NCI-H2196 (cell line): ENCODE measurements at regions not wholly inside any gene's neighbourhood (a gene's known extent, or its start where the extent isn't known, plus 50 kb on each side); places are given as distances from the start of the nearest gene placed in this dataset.
"Not testable (repeated sequence)": the region's sequence is repeated elsewhere in the genome, so short reads cannot be mapped to it uniquely, and the experiment has no call there.

Experiments
- DNase-seq: peaks from one replicate; lab custom pipeline; 2025; ENCODE audit not compliant: unreplicated experiment; lab: John Stamatoyannopoulos, UW

- no peak for DNase-seq
These were observed 73.4 kb upstream of the ADRA1D start for GRCh38 chr20:4322499-4322898.

DNA sequence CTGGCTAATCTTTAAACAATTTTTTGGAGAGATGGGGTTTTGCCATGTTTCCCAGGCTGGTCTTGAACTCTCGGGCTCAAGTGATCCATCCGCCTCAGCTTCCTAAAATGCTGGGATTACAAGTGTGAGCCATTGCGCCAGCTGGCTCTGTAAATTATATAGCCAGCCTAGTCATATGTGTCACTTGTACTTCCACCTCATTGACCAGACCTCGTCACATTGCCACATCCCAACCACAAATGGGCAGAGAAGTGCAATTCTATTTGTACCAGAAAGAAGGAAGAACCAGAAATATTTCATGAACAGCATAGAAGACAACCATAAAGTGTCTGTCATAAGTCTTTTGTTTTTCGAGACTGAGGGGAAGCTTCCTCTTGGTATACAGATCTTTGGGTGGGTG, 71.2 kb upstream of the ADRA1D start:
- DNase-seq, result no peak

DNA sequence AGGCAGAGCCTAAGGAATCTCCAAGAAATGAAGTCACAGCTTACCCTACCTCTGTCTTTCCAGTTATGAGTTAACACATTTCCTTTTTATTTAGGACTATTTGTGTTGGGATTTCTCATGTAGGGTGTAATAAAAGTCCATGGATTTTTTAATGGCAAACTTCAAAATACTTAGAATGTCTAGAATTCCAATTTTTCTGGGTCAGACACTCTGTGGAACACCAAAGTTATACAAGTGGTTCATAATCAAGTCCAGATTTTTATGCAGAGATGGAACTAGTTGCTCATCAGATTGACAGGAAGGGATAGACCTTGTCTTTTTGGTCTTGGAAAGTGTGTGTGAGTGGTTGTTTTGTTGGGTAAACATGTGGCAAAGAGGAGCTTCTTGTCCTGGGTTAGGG, 69.8 kb upstream of the ADRA1D start:
- no peak for DNase-seq

- not testable (repeated sequence) for DNase-seq
These were observed 61.5 kb upstream of the ADRA1D start for GRCh38 chr20:4310616-4311015.

GRCh38 chr20:4306206-4306605, 57.1 kb upstream of the ADRA1D start:
- no peak for DNase-seq

GRCh38 chr20:4305091-4305490, 56.0 kb upstream of the ADRA1D start:
- DNase-seq, result no peak

DNA sequence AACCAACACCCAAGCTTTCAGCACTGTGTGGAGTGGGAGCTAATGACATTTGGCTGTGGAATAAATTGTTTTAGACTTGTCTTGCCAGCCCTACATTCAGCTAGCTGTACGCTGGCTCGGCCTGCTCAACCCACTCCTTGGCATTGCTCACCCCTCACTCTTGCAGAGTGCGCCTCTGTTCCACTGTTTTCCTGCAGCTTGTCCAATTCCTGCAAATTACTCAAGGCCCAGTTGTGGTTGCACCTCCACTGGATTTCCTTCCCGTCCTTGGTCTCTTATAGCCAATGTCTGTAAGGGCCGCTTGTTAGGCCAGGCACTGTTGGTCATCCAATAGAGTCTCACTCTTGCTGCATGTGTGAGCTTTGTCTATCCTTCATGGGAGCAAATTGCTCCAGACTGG, 55.5 kb upstream of the ADRA1D start:
- no peak for DNase-seq

GRCh38 chr20:4303136-4303535, 54.0 kb upstream of the ADRA1D start:
- no peak for DNase-seq

GRCh38 chr20:4300921-4301320, 51.8 kb upstream of the ADRA1D start:
- DNase-seq, result no peak

DNA sequence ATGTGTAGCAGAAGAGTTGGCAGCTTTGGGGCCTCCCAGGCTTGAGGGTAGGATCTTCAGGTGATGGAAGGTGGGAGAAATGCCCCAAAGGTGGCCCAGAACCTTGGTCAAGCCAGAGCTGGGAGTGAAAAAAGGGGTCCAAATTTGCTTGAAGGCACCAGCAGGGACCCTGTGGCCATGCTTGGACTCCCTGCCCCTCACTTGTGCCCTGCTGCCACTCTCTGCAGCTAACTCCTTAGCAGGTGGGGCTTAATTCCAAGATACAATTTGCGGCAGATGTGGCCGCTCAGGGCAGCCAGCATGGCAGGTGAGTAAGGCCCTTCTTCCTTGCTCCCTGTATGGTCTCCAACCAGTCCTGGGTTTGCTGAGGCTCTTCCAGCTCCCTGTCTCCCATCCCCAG, 51.3 kb upstream of the ADRA1D start:
- DNase-seq, result no peak

DNA sequence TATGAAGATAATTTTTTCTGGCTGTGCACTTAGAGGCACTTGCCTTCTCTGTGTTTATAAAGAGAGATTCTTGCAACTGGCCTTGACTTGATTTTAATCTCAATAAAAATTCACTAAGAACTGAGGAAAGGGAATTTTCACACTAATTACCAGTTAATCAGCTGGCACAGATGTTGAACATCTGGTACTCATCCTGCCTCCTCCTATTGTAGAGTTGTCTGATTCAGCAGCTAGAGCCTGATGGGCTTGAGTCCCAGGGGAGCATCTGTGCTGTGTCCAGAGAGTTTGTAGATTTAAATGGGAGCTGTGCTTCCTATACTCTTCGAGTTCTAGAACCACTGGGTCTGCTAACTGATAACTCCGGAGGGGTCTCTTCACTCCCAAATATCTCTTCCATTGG, 50.7 kb upstream of the ADRA1D start:
- no peak for DNase-seq

DNA sequence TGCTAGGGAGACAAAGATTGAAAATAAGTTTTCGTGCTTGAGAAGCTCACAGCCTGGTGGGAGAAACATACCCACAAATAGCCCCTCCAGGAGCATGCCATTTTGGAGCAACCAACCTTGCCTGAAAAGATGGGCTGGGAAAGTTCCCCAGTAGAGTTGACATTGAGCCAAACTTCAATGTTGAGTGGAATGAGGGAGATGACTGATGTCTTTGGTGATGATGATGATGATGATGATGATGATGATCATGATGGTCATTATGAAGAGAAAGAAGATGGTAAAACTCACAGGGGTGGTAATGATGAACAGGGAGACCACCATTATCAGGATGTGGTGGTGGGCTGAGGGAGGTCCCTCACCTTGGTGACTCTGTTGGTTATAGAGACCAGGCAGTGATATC, 50.1 kb upstream of the ADRA1D start:
- DNase-seq, result no peak
